ENCODE measurements at regions not wholly inside any gene's neighbourhood (a gene's known extent, or its start where the extent isn't known, plus 50 kb on each side); places are given as distances from the start of the nearest gene placed in this dataset.

- H3K4me3 ChIP-seq (ENCODE audit: low read length), result no peak overlapping the region
- no peak overlapping the region for H4K8ac ChIP-seq (ENCODE audit: low read depth, low read length)
- no CpG with 5 or more reads among the region's 5 CpGs for WGBS (ENCODE audit: extremely low coverage, insufficient coverage, low lambda C conversion rate)
- no peak overlapping the region for H2BK120ac ChIP-seq (ENCODE audit: low read depth, low read length)
- H3K36me3 ChIP-seq (ENCODE audit: control insufficient read depth, insufficient read depth, low read length), result no peaks in the 10 kb centered on the region
- no peak overlapping the region for H3K9ac ChIP-seq (ENCODE audit: low read length)
- H2AK5ac ChIP-seq (ENCODE audit: low read length), result no peak overlapping the region
- H3K4ac ChIP-seq (ENCODE audit: low read depth, low read length), result no peak overlapping the region
- no peak for DNase-seq
- no peaks in the 10 kb centered on the region for H3K4me1 ChIP-seq (ENCODE audit: control insufficient read depth, low read depth, low read length)
- H2BK15ac ChIP-seq (replicated peaks; ENCODE audit: low read depth), result no peak overlapping the region
- H3K79me2 ChIP-seq (ENCODE audit: control insufficient read depth, insufficient read depth, low read length), result no peaks in the 10 kb centered on the region
- no peak overlapping the region for H3K23ac ChIP-seq (ENCODE audit: low read length)
- no peak overlapping the region for H3K27ac ChIP-seq (ENCODE audit: low read depth, low read length)
- no peak overlapping the region for H2BK5ac ChIP-seq (ENCODE audit: low read length)
- no peaks in the 10 kb centered on the region for H3K27me3 ChIP-seq (ENCODE audit: insufficient read depth, low read length, poor library complexity)
- no peak overlapping the region for H3K4me2 ChIP-seq (ENCODE audit: low read length)
- no peak overlapping the region for H3K18ac ChIP-seq (ENCODE audit: low read length)
- no peak overlapping the region for H4K5ac ChIP-seq (ENCODE audit: low read length)
- H3K56ac ChIP-seq (ENCODE audit: low read length), result no peak overlapping the region
- no peaks in the 10 kb centered on the region for H3K79me1 ChIP-seq (ENCODE audit: low read length)
Observed at GRCh38 chr7:35988105-35988504, 164.9 kb upstream of the EEPD1 start.

- H4K5ac ChIP-seq (ENCODE audit: low read length), result no peak overlapping the region
- no peak overlapping the region for H2BK5ac ChIP-seq (ENCODE audit: low read length)
- H3K27me3 ChIP-seq (ENCODE audit: insufficient read depth, low read length, poor library complexity), result no peaks in the 10 kb centered on the region
- no peak overlapping the region for H3K4ac ChIP-seq (ENCODE audit: low read depth, low read length)
- H3K79me1 ChIP-seq (ENCODE audit: low read length), result no peaks in the 10 kb centered on the region
- no peak overlapping the region for H2BK120ac ChIP-seq (ENCODE audit: low read depth, low read length)
- no peak overlapping the region for H3K18ac ChIP-seq (ENCODE audit: low read length)
- H2BK15ac ChIP-seq (replicated peaks; ENCODE audit: low read depth), result no peak overlapping the region
- H3K79me2 ChIP-seq (ENCODE audit: control insufficient read depth, insufficient read depth, low read length), result no peaks in the 10 kb centered on the region
- H3K9ac ChIP-seq (ENCODE audit: low read length), result no peak overlapping the region
- no peak overlapping the region for H3K23ac ChIP-seq (ENCODE audit: low read length)
- no peak for DNase-seq
- H2AK5ac ChIP-seq (ENCODE audit: low read length), result no peak overlapping the region
- H4K8ac ChIP-seq (ENCODE audit: low read depth, low read length), result no peak overlapping the region
- H3K4me1 ChIP-seq (ENCODE audit: control insufficient read depth, low read depth, low read length), result no peaks in the 10 kb centered on the region
- H3K56ac ChIP-seq (ENCODE audit: low read length), result no peak overlapping the region
- no peak overlapping the region for H3K4me2 ChIP-seq (ENCODE audit: low read length)
- WGBS (ENCODE audit: extremely low coverage, insufficient coverage, low lambda C conversion rate), result no CpG with 5 or more reads among the region's 6 CpGs
- H3K27ac ChIP-seq (ENCODE audit: low read depth, low read length), result no peak overlapping the region
- H3K4me3 ChIP-seq (ENCODE audit: low read length), result no peak overlapping the region
- H3K36me3 ChIP-seq (ENCODE audit: control insufficient read depth, insufficient read depth, low read length), result no peaks in the 10 kb centered on the region
Observed at GRCh38 chr7:35988818-35989217, 164.2 kb upstream of the EEPD1 start.

- no peak overlapping the region for H3K4me2 ChIP-seq (ENCODE audit: low read length)
- no peak overlapping the region for H3K18ac ChIP-seq (ENCODE audit: low read length)
- H3K79me2 ChIP-seq (ENCODE audit: control insufficient read depth, insufficient read depth, low read length), result no peaks in the 10 kb centered on the region
- H3K9ac ChIP-seq (ENCODE audit: low read length), result no peak overlapping the region
- H3K27ac ChIP-seq (ENCODE audit: low read depth, low read length), result no peak overlapping the region
- H3K79me1 ChIP-seq (ENCODE audit: low read length), result no peaks in the 10 kb centered on the region
- no peak overlapping the region for H3K4me3 ChIP-seq (ENCODE audit: low read length)
- H3K27me3 ChIP-seq (ENCODE audit: insufficient read depth, low read length, poor library complexity), result no peaks in the 10 kb centered on the region
- H2AK5ac ChIP-seq (ENCODE audit: low read length), result no peak overlapping the region
- peak; percentile 69 for DNase-seq
- no peak overlapping the region for H3K4ac ChIP-seq (ENCODE audit: low read depth, low read length)
- no peak overlapping the region for H3K56ac ChIP-seq (ENCODE audit: low read length)
- WGBS (ENCODE audit: extremely low coverage, insufficient coverage, low lambda C conversion rate), result no CpG with 5 or more reads among the region's 6 CpGs
- H4K5ac ChIP-seq (ENCODE audit: low read length), result no peak overlapping the region
- no peak overlapping the region for H4K8ac ChIP-seq (ENCODE audit: low read depth, low read length)
- H2BK5ac ChIP-seq (ENCODE audit: low read length), result no peak overlapping the region
- no peaks in the 10 kb centered on the region for H3K4me1 ChIP-seq (ENCODE audit: control insufficient read depth, low read depth, low read length)
- no peaks in the 10 kb centered on the region for H3K36me3 ChIP-seq (ENCODE audit: control insufficient read depth, insufficient read depth, low read length)
- H2BK15ac ChIP-seq (replicated peaks; ENCODE audit: low read depth), result no peak overlapping the region
- no peak overlapping the region for H2BK120ac ChIP-seq (ENCODE audit: low read depth, low read length)
- H3K23ac ChIP-seq (ENCODE audit: low read length), result no peak overlapping the region
Observed at GRCh38 chr7:35991511-35992232, 161.4 kb upstream of the EEPD1 start.

- no peak overlapping the region for H3K4me3 ChIP-seq (ENCODE audit: low read length)
- H4K5ac ChIP-seq (ENCODE audit: low read length), result no peak overlapping the region
- no peaks in the 10 kb centered on the region for H3K27me3 ChIP-seq (ENCODE audit: insufficient read depth, low read length, poor library complexity)
- no peak overlapping the region for H3K4me2 ChIP-seq (ENCODE audit: low read length)
- no peak overlapping the region for H3K18ac ChIP-seq (ENCODE audit: low read length)
- H3K4ac ChIP-seq (ENCODE audit: low read depth, low read length), result no peak overlapping the region
- no peak overlapping the region for H3K56ac ChIP-seq (ENCODE audit: low read length)
- no peak overlapping the region for H2BK15ac ChIP-seq (replicated peaks; ENCODE audit: low read depth)
- H2BK5ac ChIP-seq (ENCODE audit: low read length), result no peak overlapping the region
- WGBS (ENCODE audit: extremely low coverage, insufficient coverage, low lambda C conversion rate), result no CpG with 5 or more reads among the region's 1 CpG
- no peak overlapping the region for H3K23ac ChIP-seq (ENCODE audit: low read length)
- H3K79me2 ChIP-seq (ENCODE audit: control insufficient read depth, insufficient read depth, low read length), result no peaks in the 10 kb centered on the region
- no peaks in the 10 kb centered on the region for H3K36me3 ChIP-seq (ENCODE audit: control insufficient read depth, insufficient read depth, low read length)
- no peaks in the 10 kb centered on the region for H3K4me1 ChIP-seq (ENCODE audit: control insufficient read depth, low read depth, low read length)
- H2AK5ac ChIP-seq (ENCODE audit: low read length), result no peak overlapping the region
- no peak overlapping the region for H2BK120ac ChIP-seq (ENCODE audit: low read depth, low read length)
- no peak for DNase-seq
- no peaks in the 10 kb centered on the region for H3K79me1 ChIP-seq (ENCODE audit: low read length)
- no peak overlapping the region for H3K9ac ChIP-seq (ENCODE audit: low read length)
- no peak overlapping the region for H3K27ac ChIP-seq (ENCODE audit: low read depth, low read length)
- H4K8ac ChIP-seq (ENCODE audit: low read depth, low read length), result no peak overlapping the region
Observed at GRCh38 chr7:35992436-35992835, 160.6 kb upstream of the EEPD1 start.

GRCh38 chr7:35993113-35993512 is 159.9 kb upstream of the EEPD1 start:
- Histone ChIP-seq H3K4ac (ENCODE audit: low read depth, low read length) (no peak overlapping the region), H3K4me3 (ENCODE audit: low read length) (no peak overlapping the region), H3K56ac (ENCODE audit: low read length) (no peak overlapping the region), H3K27ac (ENCODE audit: low read depth, low read length) (no peak overlapping the region), H4K5ac (ENCODE audit: low read length) (no peak overlapping the region), H3K23ac (ENCODE audit: low read length) (no peak overlapping the region), H3K4me1 (ENCODE audit: control insufficient read depth, low read depth, low read length) (no peaks in the 10 kb centered on the region), H2BK120ac (ENCODE audit: low read depth, low read length) (no peak overlapping the region), H3K18ac (ENCODE audit: low read length) (no peak overlapping the region), H4K8ac (ENCODE audit: low read depth, low read length) (no peak overlapping the region), H3K27me3 (ENCODE audit: insufficient read depth, low read length, poor library complexity) (no peaks in the 10 kb centered on the region), H3K9ac (ENCODE audit: low read length) (no peak overlapping the region), H2BK15ac (replicated peaks; ENCODE audit: low read depth) (no peak overlapping the region), H3K36me3 (ENCODE audit: control insufficient read depth, insufficient read depth, low read length) (no peaks in the 10 kb centered on the region), H2BK5ac (ENCODE audit: low read length) (no peak overlapping the region), H2AK5ac (ENCODE audit: low read length) (no peak overlapping the region), H3K79me1 (ENCODE audit: low read length) (no peaks in the 10 kb centered on the region), H3K79me2 (ENCODE audit: control insufficient read depth, insufficient read depth, low read length) (no peaks in the 10 kb centered on the region), H3K4me2 (ENCODE audit: low read length) (no peak overlapping the region)
- DNase-seq, result no peak
- WGBS (ENCODE audit: extremely low coverage, insufficient coverage, low lambda C conversion rate), result no CpG with 5 or more reads among the region's 2 CpGs
